Endothelial cell of umbilical vein (primary cell): ENCODE measurements at regions not wholly inside any gene's neighbourhood (a gene's known extent, or its start where the extent isn't known, plus 50 kb on each side); places are given as distances from the start of the nearest gene placed in this dataset.

Source experiments
- BruUV-seq: library from RNA; stranded (reverse); fragments of 400-500 nt; replicated peaks from 2 replicates; lab custom pipeline; 2021; lab: Mats Ljungman, UMichigan
- CTCF ChIA-PET: fragments of 300-600, 350-600 bp; sonication (Branson Sonifier 250); formaldehyde crosslinking; loops from one replicate; lab custom pipeline; 2021; ENCODE audit warnings: antibody characterized with exemption, inconsistent platforms; lab: Charles Lee
- POLR2A ChIA-PET: fragments of 300-600, 350-600 bp; sonication (Branson Sonifier 250); formaldehyde crosslinking; loops from one replicate; lab custom pipeline; 2021; ENCODE audit warnings: antibody characterized with exemption, inconsistent platforms; lab: Charles Lee
- DNase-seq: peaks from one replicate; pipeline ENCODE4 v3.0.0-alpha.2; 2011; ENCODE audit warnings: low read depth, low spot score
- FAIRE-seq: peaks from 2 replicates; lab custom pipeline; 2011; peaks lifted over from hg19 to GRCh38; lab: Jason Lieb, UNC
- H2AFZ ChIP-seq: 2 replicates; pipeline ENCODE4 v1.6.0; 2012; ENCODE audit warnings: low read depth, low read length, control low read depth, inconsistent platforms
- H3K27ac ChIP-seq: 2 replicates; pipeline ENCODE4 v1.5.1; 2011; ENCODE audit warnings: low read depth, mild to moderate bottlenecking, control low read depth, low read length, moderate library complexity; ENCODE audit not compliant: insufficient read depth
- H3K27me3 ChIP-seq, 2 experiments: 2 replicates each; pipeline versions ENCODE4 v1.6.0 to v1.6.1; 2011; ENCODE audit warnings: low read length in 2 of 2, mixed read lengths in 1 of 2; ENCODE audit not compliant: control insufficient read depth in 2 of 2, insufficient read depth in 2 of 2
- H3K36me3 ChIP-seq, 2 experiments: 2 replicates in 1 of 2; 3 replicates in 1 of 2; pipeline ENCODE4 v1.5.1; 2011; ENCODE audit warnings: low read length in 2 of 2, mild to moderate bottlenecking in 1 of 2, moderate library complexity in 1 of 2; ENCODE audit not compliant: control insufficient read depth in 2 of 2, insufficient read depth in 2 of 2; ENCODE audit errors: extremely low read depth in 1 of 2
- H3K4me1 ChIP-seq: 3 replicates; pipeline ENCODE4 v1.5.1; 2011; ENCODE audit warnings: mild to moderate bottlenecking, low read length; ENCODE audit not compliant: control insufficient read depth, insufficient read depth; ENCODE audit errors: extremely low read depth
- H3K4me2 ChIP-seq: 2 replicates; pipeline ENCODE4 v1.6.1; 2011; ENCODE audit warnings: low read length, control low read depth, mixed read lengths; ENCODE audit not compliant: insufficient read depth
- H3K4me3 ChIP-seq, 3 experiments: fragments of 200-600 bp in 1 of 3; sonication (generic), shearing (Covaris generic) in 1 of 3; replicated peaks in 1 of 3; 2 replicates each; pipeline ENCODE4 v1.5.1; 2011 to 2016; ENCODE audit warnings: control low read depth in 3 of 3, low read length in 3 of 3, mild to moderate bottlenecking in 2 of 3, inconsistent platforms in 1 of 3, low read depth in 1 of 3, moderate library complexity in 1 of 3; ENCODE audit not compliant: insufficient read depth in 1 of 3
- H3K79me2 ChIP-seq: 2 replicates; pipeline ENCODE4 v1.6.0; 2012; ENCODE audit warnings: low read length, inconsistent platforms; ENCODE audit not compliant: control insufficient read depth, insufficient read depth
- H3K9ac ChIP-seq: replicated peaks from 2 replicates; pipeline ENCODE3; 2011; ENCODE audit warnings: low read length, control low read depth; ENCODE audit not compliant: insufficient read depth; ENCODE audit errors: extremely low read depth
- H3K9me1 ChIP-seq: replicated peaks from 3 replicates; pipeline ENCODE4 v1.6.0; 2011; ENCODE audit warnings: mild to moderate bottlenecking, low read length; ENCODE audit not compliant: control insufficient read depth, insufficient read depth; ENCODE audit errors: extremely low read depth
- H3K9me3 ChIP-seq: replicated peaks from 2 replicates; pipeline ENCODE4 v1.5.1; 2012; ENCODE audit warnings: low read length, inconsistent platforms; ENCODE audit not compliant: control insufficient read depth, insufficient read depth
- H4K20me1 ChIP-seq: replicated peaks from 2 replicates; pipeline ENCODE3; 2011; ENCODE audit warnings: mild to moderate bottlenecking, low read length; ENCODE audit not compliant: control insufficient read depth, insufficient read depth; ENCODE audit errors: extremely low read depth
- CTCF ChIP-seq, 2 donors: IDR thresholded peaks; 1 replicate in 1 of 2; 2 replicates in 1 of 2; pipeline ENCODE4 v1.5.1; 2011; ENCODE audit warnings: low read length in 2 of 2, mild to moderate bottlenecking in 2 of 2, moderate library complexity in 2 of 2, control low read depth in 1 of 2, inconsistent platforms in 1 of 2, low read depth in 1 of 2; ENCODE audit not compliant: insufficient read depth in 1 of 2; ENCODE audit errors: extremely low read depth in 1 of 2
- EZH2 ChIP-seq: IDR thresholded peaks from 2 replicates; pipeline ENCODE4 v1.6.1; 2012; ENCODE audit warnings: borderline replicate concordance, low read depth, mild to moderate bottlenecking, moderate library complexity, low read length, inconsistent platforms; ENCODE audit not compliant: severe bottlenecking
- FOS ChIP-seq: IDR thresholded peaks from 2 replicates; pipeline ENCODE4 v1.6.1; 2011; ENCODE audit warnings: mild to moderate bottlenecking, low read length, moderate library complexity, borderline replicate concordance; ENCODE audit not compliant: insufficient read depth
- GATA2 ChIP-seq: IDR thresholded peaks from 2 replicates; pipeline ENCODE4 v1.7.0; 2011; ENCODE audit warnings: low read depth, mild to moderate bottlenecking, moderate library complexity, mixed read lengths, low read length; ENCODE audit not compliant: insufficient read length, insufficient read depth
- JUN ChIP-seq: IDR thresholded peaks from 2 replicates; pipeline ENCODE4 v1.6.1; 2011; ENCODE audit warnings: borderline replicate concordance, low read depth; ENCODE audit not compliant: insufficient read length, insufficient read depth
- MAX ChIP-seq: IDR thresholded peaks from 2 replicates; pipeline ENCODE4 v1.6.1; 2011; ENCODE audit not compliant: insufficient read depth, insufficient read length
- MYC ChIP-seq: IDR thresholded peaks from one replicate; pipeline ENCODE4 v1.6.1; 2011; ENCODE audit warnings: mild to moderate bottlenecking, low read depth, low read length
- POLR2A ChIP-seq: IDR thresholded peaks from 2 replicates; pipeline ENCODE4 v1.6.1; 2012; ENCODE audit warnings: low read depth, mild to moderate bottlenecking, control low read depth, low read length
- POLR2AphosphoS5 ChIP-seq: IDR thresholded peaks from 2 replicates; pipeline ENCODE4 v1.6.1; 2012; ENCODE audit warnings: low read depth, mild to moderate bottlenecking, control low read depth, low read length, moderate library complexity; ENCODE audit not compliant: insufficient read depth
- dilution Hi-C: fragments of 300-500 bp; cut with MboI; formaldehyde crosslinking; loops from one replicate; pipeline ENCODE4 v1.15.0; 2019; ENCODE audit warnings: low sequenced_read_pairs; ENCODE audit not compliant: extremely low pct_ligation_motif_present
- intact Hi-C: fragments of 100-400 bp; cut with micrococcal nuclease; formaldehyde crosslinking; loops from one replicate; pipeline ENCODE4 v1.10.0; 2022

GRCh38 chr2:104416339-104417000 is 437.4 kb upstream of the POU3F3 start:
- Histone ChIP-seq H3K27me3 (no peaks in the 10 kb centered on the region), H3K9ac (no peak overlapping the region), H3K9me1 (no peaks in the 10 kb centered on the region), H3K36me3 (no peaks in the 10 kb centered on the region), H3K79me2 (no peaks in the 10 kb centered on the region), H3K4me3 (no peak overlapping the region), H3K9me3 (no peaks in the 10 kb centered on the region), H3K27ac (no peak overlapping the region), H3K4me2 (no peak overlapping the region), H3K4me1 (no peaks in the 10 kb centered on the region), H4K20me1 (no peaks in the 10 kb centered on the region), H2AFZ (no peak overlapping the region)
- ChIA-PET POLR2A (no interaction called here), CTCF (no interaction called here)
- dilution Hi-C loops (no loop called here), intact Hi-C loops (no loop called here)
- DNase-seq (no peak), FAIRE-seq (no peak)
- no TSS peak for BruUV-seq
- no peak for TF ChIP-seq POLR2A
- TF ChIP-seq EZH2 = no peak
- no peak for TF ChIP-seq GATA2

GRCh38 chr2:104420420-104420819 is 433.5 kb upstream of the POU3F3 start:
- ChIA-PET CTCF (no interaction called here), POLR2A (interaction anchor here (0.7 kb wide), 1 partner anchor 1105 kb away, joined by 4 read pairs; no protein-coding TSS in a partner anchor)
- no peak overlapping the region for H3K4me3 ChIP-seq
- no peaks in the 10 kb centered on the region for H3K79me2 ChIP-seq
- intact Hi-C loops (no loop called here), dilution Hi-C loops (no loop called here)
- no peaks in the 10 kb centered on the region for H3K4me1 ChIP-seq
- H3K27ac ChIP-seq = no peak overlapping the region
- no peak for DNase-seq
- H3K9ac ChIP-seq = no peak overlapping the region
- no peaks in the 10 kb centered on the region for H3K9me1 ChIP-seq
- no peaks in the 10 kb centered on the region for H3K36me3 ChIP-seq
- no peak overlapping the region for H2AFZ ChIP-seq
- H3K27me3 ChIP-seq = no peaks in the 10 kb centered on the region
- no peak for FAIRE-seq
- H3K4me2 ChIP-seq = no peak overlapping the region
- TF ChIP-seq POLR2A = no peak
- TF ChIP-seq MYC = no peak
- TF ChIP-seq JUN = no peak
- TF ChIP-seq MAX = no peak
- no peak for TF ChIP-seq FOS
- no peak for TF ChIP-seq GATA2
- no peak for TF ChIP-seq POLR2AphosphoS5
- no peak for TF ChIP-seq EZH2
- TF ChIP-seq CTCF (IDR thresholded peaks at IDR 0.05; ENCODE audit: extremely low read depth in 1 of 2, insufficient read depth in 1 of 2, low read depth in 1 of 2, low read length in 2 of 2) = no peak
- BruUV-seq = no TSS peak
- H3K9me3 ChIP-seq = no peaks in the 10 kb centered on the region
- H4K20me1 ChIP-seq = no peaks in the 10 kb centered on the region
